Keratinocyte (primary cell): ENCODE measurements at regions not wholly inside any gene's neighbourhood (a gene's known extent, or its start where the extent isn't known, plus 50 kb on each side); places are given as distances from the start of the nearest gene placed in this dataset.

Source experiments
- DNase-seq: peaks from one replicate; pipeline ENCODE4 v3.0.0-alpha.2; 2011; ENCODE audit warnings: low read depth, missing footprints, low spot score
- FAIRE-seq: peaks from 2 replicates; lab custom pipeline; 2011; peaks lifted over from hg19 to GRCh38; lab: Jason Lieb, UNC
- H2AFZ ChIP-seq: 2 replicates; pipeline ENCODE4 v1.6.0; 2012; ENCODE audit warnings: low read length, control low read depth, inconsistent platforms; ENCODE audit not compliant: control insufficient read depth
- H3K27ac ChIP-seq: 2 replicates; pipeline ENCODE4 v1.5.1; 2011; ENCODE audit warnings: low read length; ENCODE audit not compliant: control insufficient read depth, insufficient read depth
- H3K27me3 ChIP-seq: 3 replicates; pipeline ENCODE4 v1.6.0; 2011; ENCODE audit warnings: low read length; ENCODE audit not compliant: control insufficient read depth, insufficient read depth; ENCODE audit errors: extremely low read depth
- H3K36me3 ChIP-seq, 2 experiments: 2 replicates in 1 of 2; 3 replicates in 1 of 2; pipeline ENCODE4 v1.5.1; 2011; ENCODE audit warnings: low read length in 2 of 2, mild to moderate bottlenecking in 1 of 2; ENCODE audit not compliant: control insufficient read depth in 2 of 2, insufficient read depth in 2 of 2; ENCODE audit errors: extremely low read depth in 1 of 2
- H3K4me1 ChIP-seq: 3 replicates; pipeline ENCODE4 v1.5.1; 2011; ENCODE audit warnings: low read length; ENCODE audit not compliant: control insufficient read depth, insufficient read depth; ENCODE audit errors: extremely low read depth
- H3K4me2 ChIP-seq: 3 replicates; pipeline ENCODE4 v1.6.0; 2011; ENCODE audit warnings: low read depth, low read length; ENCODE audit not compliant: control insufficient read depth, insufficient read depth; ENCODE audit errors: extremely low read depth
- H3K4me3 ChIP-seq, 3 experiments: fragments of 200-600 bp in 1 of 3; sonication (generic) in 1 of 3; 2 replicates in 2 of 3; 3 replicates in 1 of 3; pipeline ENCODE4 v1.5.1; 2011 to 2016; ENCODE audit warnings: low read length in 3 of 3, mild to moderate bottlenecking in 3 of 3, control low read depth in 2 of 3, inconsistent platforms in 1 of 3, low read depth in 1 of 3, mixed read lengths in 1 of 3, mixed run types in 1 of 3, moderate library complexity in 1 of 3; ENCODE audit not compliant: control insufficient read depth in 2 of 3, insufficient read depth in 2 of 3; ENCODE audit errors: extremely low read depth in 1 of 3
- H3K79me2 ChIP-seq: 2 replicates; pipeline ENCODE4 v1.6.0; 2012; ENCODE audit warnings: low read length; ENCODE audit not compliant: control insufficient read depth, insufficient read depth
- H3K9ac ChIP-seq: 3 replicates; pipeline ENCODE4 v1.6.0; 2011; ENCODE audit warnings: low read length; ENCODE audit not compliant: control insufficient read depth, insufficient read depth; ENCODE audit errors: extremely low read depth
- H3K9me1 ChIP-seq: 3 replicates; pipeline ENCODE4 v1.6.0; 2011; ENCODE audit warnings: low read length; ENCODE audit not compliant: control insufficient read depth, insufficient read depth; ENCODE audit errors: extremely low read depth
- H3K9me3 ChIP-seq: 2 replicates; pipeline ENCODE4 v1.5.1; 2012; ENCODE audit warnings: low read depth, low read length; ENCODE audit not compliant: control insufficient read depth
- H4K20me1 ChIP-seq: 3 replicates; pipeline ENCODE4 v1.6.0; 2011; ENCODE audit warnings: low read length; ENCODE audit not compliant: control insufficient read depth, insufficient read depth; ENCODE audit errors: extremely low read depth
- EZH2 ChIP-seq: IDR thresholded peaks from one replicate; pipeline ENCODE4 v1.6.1; 2012; ENCODE audit warnings: inconsistent platforms, mild to moderate bottlenecking, low read length, moderate library complexity
- dilution Hi-C: fragments of 300-500 bp; cut with MboI; formaldehyde crosslinking; loops from one replicate; pipeline ENCODE4 v1.7.0; 2020; ENCODE audit warnings: low sequenced_read_pairs; ENCODE audit not compliant: extremely low pct_ligation_motif_present
- TF ChIP-seq, protein P1 (sequence below), 3 experiments: IDR thresholded peaks in 1 of 3; conservative IDR thresholded peaks in 1 of 3; optimal IDR thresholded peaks in 1 of 3; 2 replicates in 2 of 3; 3 replicates in 1 of 3; pipeline versions ENCODE3 to v1.5.1; 2011; ENCODE audit warnings: low read length in 3 of 3, mild to moderate bottlenecking in 3 of 3, moderate library complexity in 2 of 3, control low read depth in 1 of 3, inconsistent platforms in 1 of 3; ENCODE audit not compliant: insufficient read depth in 2 of 3; ENCODE audit errors: extremely low read depth in 1 of 3

- DNase-seq (no peak), FAIRE-seq (no peak)
- no peak overlapping the region for H3K4me2 ChIP-seq
- H3K36me3 ChIP-seq, result no peaks in the 10 kb centered on the region
- no peaks in the 10 kb centered on the region for H3K27me3 ChIP-seq
- H4K20me1 ChIP-seq, result no peaks in the 10 kb centered on the region
- H2AFZ ChIP-seq, result no peak overlapping the region
- dilution Hi-C loops, result no loop called here
- H3K4me3 ChIP-seq, result no peak overlapping the region
- TF ChIP-seq EZH2, result no peak
- TF ChIP-seq, protein P1, sequence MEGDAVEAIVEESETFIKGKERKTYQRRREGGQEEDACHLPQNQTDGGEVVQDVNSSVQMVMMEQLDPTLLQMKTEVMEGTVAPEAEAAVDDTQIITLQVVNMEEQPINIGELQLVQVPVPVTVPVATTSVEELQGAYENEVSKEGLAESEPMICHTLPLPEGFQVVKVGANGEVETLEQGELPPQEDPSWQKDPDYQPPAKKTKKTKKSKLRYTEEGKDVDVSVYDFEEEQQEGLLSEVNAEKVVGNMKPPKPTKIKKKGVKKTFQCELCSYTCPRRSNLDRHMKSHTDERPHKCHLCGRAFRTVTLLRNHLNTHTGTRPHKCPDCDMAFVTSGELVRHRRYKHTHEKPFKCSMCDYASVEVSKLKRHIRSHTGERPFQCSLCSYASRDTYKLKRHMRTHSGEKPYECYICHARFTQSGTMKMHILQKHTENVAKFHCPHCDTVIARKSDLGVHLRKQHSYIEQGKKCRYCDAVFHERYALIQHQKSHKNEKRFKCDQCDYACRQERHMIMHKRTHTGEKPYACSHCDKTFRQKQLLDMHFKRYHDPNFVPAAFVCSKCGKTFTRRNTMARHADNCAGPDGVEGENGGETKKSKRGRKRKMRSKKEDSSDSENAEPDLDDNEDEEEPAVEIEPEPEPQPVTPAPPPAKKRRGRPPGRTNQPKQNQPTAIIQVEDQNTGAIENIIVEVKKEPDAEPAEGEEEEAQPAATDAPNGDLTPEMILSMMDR (optimal IDR thresholded peaks at IDR 0.05 in 1 of 3, IDR thresholded peaks at IDR 0.05 in 1 of 3, conservative IDR thresholded peaks at IDR 0.05 in 1 of 3; ENCODE audit: extremely low read depth in 1 of 3, insufficient read depth in 2 of 3, low read length in 3 of 3), result no peak
- H3K79me2 ChIP-seq, result no peaks in the 10 kb centered on the region
- no peaks in the 10 kb centered on the region for H3K9me3 ChIP-seq
- H3K9me1 ChIP-seq, result no peaks in the 10 kb centered on the region
- no peak overlapping the region for H3K27ac ChIP-seq
- H3K9ac ChIP-seq, result no peak overlapping the region
- no peaks in the 10 kb centered on the region for H3K4me1 ChIP-seq
These were observed 1705.3 kb upstream of the CDH9 start for GRCh38 chr5:28743716-28744110.

- no peak overlapping the region for H3K4me2 ChIP-seq
- TF ChIP-seq, protein P1 (optimal IDR thresholded peaks at IDR 0.05 in 1 of 3, IDR thresholded peaks at IDR 0.05 in 1 of 3, conservative IDR thresholded peaks at IDR 0.05 in 1 of 3; ENCODE audit: extremely low read depth in 1 of 3, insufficient read depth in 2 of 3, low read length in 3 of 3), result no peak
- no peak for TF ChIP-seq EZH2
These were observed 1704.8 kb upstream of the CDH9 start for GRCh38 chr5:28743025-28743715.

More at GRCh38 chr5:28743025-28743715, 1704.8 kb upstream of the CDH9 start:
- H3K9ac ChIP-seq, result no peak overlapping the region
- no peaks in the 10 kb centered on the region for H3K27me3 ChIP-seq
- DNase-seq, result no peak
- H3K79me2 ChIP-seq, result no peaks in the 10 kb centered on the region
- no peaks in the 10 kb centered on the region for H3K36me3 ChIP-seq
- no peak overlapping the region for H2AFZ ChIP-seq
- H3K9me3 ChIP-seq, result no peaks in the 10 kb centered on the region
- no peak for FAIRE-seq
- no peaks in the 10 kb centered on the region for H3K4me1 ChIP-seq
- no peak overlapping the region for H3K27ac ChIP-seq
- no peaks in the 10 kb centered on the region for H4K20me1 ChIP-seq
- no peak overlapping the region for H3K4me3 ChIP-seq
- dilution Hi-C loops, result no loop called here
- no peaks in the 10 kb centered on the region for H3K9me1 ChIP-seq
